Endothelial cell of umbilical vein (primary cell): ENCODE measurements at regions not wholly inside any gene's neighbourhood (a gene's known extent, or its start where the extent isn't known, plus 50 kb on each side); places are given as distances from the start of the nearest gene placed in this dataset.

Experiments
- BruUV-seq: library from RNA; stranded (reverse); fragments of 400-500 nt; replicated peaks from 2 replicates; lab custom pipeline; 2021; lab: Mats Ljungman, UMichigan
- CTCF ChIA-PET: fragments of 300-600, 350-600 bp; sonication (Branson Sonifier 250); formaldehyde crosslinking; loops from one replicate; lab custom pipeline; 2021; ENCODE audit warnings: antibody characterized with exemption, inconsistent platforms; lab: Charles Lee
- POLR2A ChIA-PET: fragments of 300-600, 350-600 bp; sonication (Branson Sonifier 250); formaldehyde crosslinking; loops from one replicate; lab custom pipeline; 2021; ENCODE audit warnings: antibody characterized with exemption, inconsistent platforms; lab: Charles Lee
- DNase-seq: peaks from one replicate; pipeline ENCODE4 v3.0.0-alpha.2; 2011; ENCODE audit warnings: low read depth, low spot score
- FAIRE-seq: peaks from 2 replicates; lab custom pipeline; 2011; peaks lifted over from hg19 to GRCh38; lab: Jason Lieb, UNC
- H2AFZ ChIP-seq: 2 replicates; pipeline ENCODE4 v1.6.0; 2012; ENCODE audit warnings: low read depth, low read length, control low read depth, inconsistent platforms
- H3K27ac ChIP-seq: 2 replicates; pipeline ENCODE4 v1.5.1; 2011; ENCODE audit warnings: low read depth, mild to moderate bottlenecking, control low read depth, low read length, moderate library complexity; ENCODE audit not compliant: insufficient read depth
- H3K27me3 ChIP-seq, 2 experiments: 2 replicates each; pipeline versions ENCODE4 v1.6.0 to v1.6.1; 2011; ENCODE audit warnings: low read length in 2 of 2, mixed read lengths in 1 of 2; ENCODE audit not compliant: control insufficient read depth in 2 of 2, insufficient read depth in 2 of 2
- H3K36me3 ChIP-seq, 2 experiments: 2 replicates in 1 of 2; 3 replicates in 1 of 2; pipeline ENCODE4 v1.5.1; 2011; ENCODE audit warnings: low read length in 2 of 2, mild to moderate bottlenecking in 1 of 2, moderate library complexity in 1 of 2; ENCODE audit not compliant: control insufficient read depth in 2 of 2, insufficient read depth in 2 of 2; ENCODE audit errors: extremely low read depth in 1 of 2
- H3K4me1 ChIP-seq: 3 replicates; pipeline ENCODE4 v1.5.1; 2011; ENCODE audit warnings: mild to moderate bottlenecking, low read length; ENCODE audit not compliant: control insufficient read depth, insufficient read depth; ENCODE audit errors: extremely low read depth
- H3K4me2 ChIP-seq: 2 replicates; pipeline ENCODE4 v1.6.1; 2011; ENCODE audit warnings: low read length, control low read depth, mixed read lengths; ENCODE audit not compliant: insufficient read depth
- H3K4me3 ChIP-seq, 3 experiments: fragments of 200-600 bp in 1 of 3; sonication (generic), shearing (Covaris generic) in 1 of 3; replicated peaks in 1 of 3; 2 replicates each; pipeline ENCODE4 v1.5.1; 2011 to 2016; ENCODE audit warnings: control low read depth in 3 of 3, low read length in 3 of 3, mild to moderate bottlenecking in 2 of 3, inconsistent platforms in 1 of 3, low read depth in 1 of 3, moderate library complexity in 1 of 3; ENCODE audit not compliant: insufficient read depth in 1 of 3
- H3K79me2 ChIP-seq: 2 replicates; pipeline ENCODE4 v1.6.0; 2012; ENCODE audit warnings: low read length, inconsistent platforms; ENCODE audit not compliant: control insufficient read depth, insufficient read depth
- H3K9ac ChIP-seq: replicated peaks from 2 replicates; pipeline ENCODE3; 2011; ENCODE audit warnings: low read length, control low read depth; ENCODE audit not compliant: insufficient read depth; ENCODE audit errors: extremely low read depth
- H3K9me1 ChIP-seq: replicated peaks from 3 replicates; pipeline ENCODE4 v1.6.0; 2011; ENCODE audit warnings: mild to moderate bottlenecking, low read length; ENCODE audit not compliant: control insufficient read depth, insufficient read depth; ENCODE audit errors: extremely low read depth
- H3K9me3 ChIP-seq: replicated peaks from 2 replicates; pipeline ENCODE4 v1.5.1; 2012; ENCODE audit warnings: low read length, inconsistent platforms; ENCODE audit not compliant: control insufficient read depth, insufficient read depth
- H4K20me1 ChIP-seq: replicated peaks from 2 replicates; pipeline ENCODE3; 2011; ENCODE audit warnings: mild to moderate bottlenecking, low read length; ENCODE audit not compliant: control insufficient read depth, insufficient read depth; ENCODE audit errors: extremely low read depth
- EZH2 ChIP-seq: IDR thresholded peaks from 2 replicates; pipeline ENCODE4 v1.6.1; 2012; ENCODE audit warnings: borderline replicate concordance, low read depth, mild to moderate bottlenecking, moderate library complexity, low read length, inconsistent platforms; ENCODE audit not compliant: severe bottlenecking
- GATA2 ChIP-seq: IDR thresholded peaks from 2 replicates; pipeline ENCODE4 v1.7.0; 2011; ENCODE audit warnings: low read depth, mild to moderate bottlenecking, moderate library complexity, mixed read lengths, low read length; ENCODE audit not compliant: insufficient read length, insufficient read depth
- JUN ChIP-seq: IDR thresholded peaks from 2 replicates; pipeline ENCODE4 v1.6.1; 2011; ENCODE audit warnings: borderline replicate concordance, low read depth; ENCODE audit not compliant: insufficient read length, insufficient read depth
- MYC ChIP-seq: IDR thresholded peaks from one replicate; pipeline ENCODE4 v1.6.1; 2011; ENCODE audit warnings: mild to moderate bottlenecking, low read depth, low read length
- POLR2A ChIP-seq: IDR thresholded peaks from 2 replicates; pipeline ENCODE4 v1.6.1; 2012; ENCODE audit warnings: low read depth, mild to moderate bottlenecking, control low read depth, low read length
- dilution Hi-C: fragments of 300-500 bp; cut with MboI; formaldehyde crosslinking; loops from one replicate; pipeline ENCODE4 v1.15.0; 2019; ENCODE audit warnings: low sequenced_read_pairs; ENCODE audit not compliant: extremely low pct_ligation_motif_present
- intact Hi-C: fragments of 100-400 bp; cut with micrococcal nuclease; formaldehyde crosslinking; loops from one replicate; pipeline ENCODE4 v1.10.0; 2022
- TF ChIP-seq, protein P1 (sequence below), 2 donors: IDR thresholded peaks; 1 replicate in 1 of 2; 2 replicates in 1 of 2; pipeline ENCODE4 v1.5.1; 2011; ENCODE audit warnings: low read length in 2 of 2, mild to moderate bottlenecking in 2 of 2, moderate library complexity in 2 of 2, control low read depth in 1 of 2, inconsistent platforms in 1 of 2, low read depth in 1 of 2; ENCODE audit not compliant: insufficient read depth in 1 of 2; ENCODE audit errors: extremely low read depth in 1 of 2
- TF ChIP-seq, protein P2 (sequence below): IDR thresholded peaks from 2 replicates; pipeline ENCODE4 v1.6.1; 2011; ENCODE audit not compliant: insufficient read depth, insufficient read length

DNA sequence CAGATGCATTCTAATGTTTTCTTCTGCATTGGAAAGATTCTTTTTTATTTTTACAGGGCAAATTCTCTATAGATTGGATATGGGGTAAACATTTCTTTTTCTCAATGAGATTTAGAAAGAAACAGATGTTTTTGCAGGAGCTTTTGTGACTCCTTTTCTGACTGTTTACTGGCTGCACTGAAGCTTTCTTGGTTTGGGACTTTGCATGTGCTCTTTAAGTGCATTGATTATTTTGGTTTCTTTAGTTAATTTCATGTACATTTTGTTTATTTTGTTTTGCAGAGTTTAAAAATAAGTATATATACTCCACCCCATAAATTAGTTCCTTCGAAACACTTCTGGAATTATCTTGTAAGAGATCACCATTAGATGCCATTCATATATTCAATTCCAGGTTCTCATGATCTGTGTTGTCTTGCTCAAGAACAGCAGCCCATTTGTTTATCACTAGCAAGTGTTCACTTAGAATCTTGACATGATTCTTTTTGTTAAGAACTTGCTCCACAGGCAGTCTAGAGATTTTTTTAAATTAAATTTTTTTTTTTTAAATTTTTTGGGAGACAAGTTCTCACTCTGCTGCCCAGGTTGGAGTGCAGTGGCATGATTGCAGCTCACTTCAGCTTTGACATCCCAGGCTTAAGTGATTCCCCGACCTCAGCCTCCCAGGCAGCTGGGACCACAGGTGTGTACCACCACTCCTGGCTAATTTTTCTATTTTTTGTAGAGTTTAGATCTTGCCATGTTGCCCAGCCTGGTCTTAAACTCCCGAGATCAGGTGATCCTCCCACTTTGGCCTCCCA lies 233.7 kb downstream of the MYCN start:
- intact Hi-C loops (no loop called here), dilution Hi-C loops (no loop called here)
- Histone ChIP-seq H3K9ac (no peak overlapping the region), H2AFZ (no peak overlapping the region), H3K27ac (no peak overlapping the region), H3K4me3 (no peak overlapping the region), H4K20me1 (no peaks in the 10 kb centered on the region), H3K9me3 (no peaks in the 10 kb centered on the region), H3K36me3 (no peaks in the 10 kb centered on the region), H3K4me2 (no peak overlapping the region), H3K79me2 (no peaks in the 10 kb centered on the region), H3K4me1 (no peaks in the 10 kb centered on the region), H3K27me3 (no peaks in the 10 kb centered on the region), H3K9me1 (no peaks in the 10 kb centered on the region)
- TF ChIP-seq GATA2: no peak
- FAIRE-seq (no peak), DNase-seq (no peak)
- ChIA-PET CTCF (no interaction called here), POLR2A (no interaction called here)
- no TSS peak for BruUV-seq

DNA sequence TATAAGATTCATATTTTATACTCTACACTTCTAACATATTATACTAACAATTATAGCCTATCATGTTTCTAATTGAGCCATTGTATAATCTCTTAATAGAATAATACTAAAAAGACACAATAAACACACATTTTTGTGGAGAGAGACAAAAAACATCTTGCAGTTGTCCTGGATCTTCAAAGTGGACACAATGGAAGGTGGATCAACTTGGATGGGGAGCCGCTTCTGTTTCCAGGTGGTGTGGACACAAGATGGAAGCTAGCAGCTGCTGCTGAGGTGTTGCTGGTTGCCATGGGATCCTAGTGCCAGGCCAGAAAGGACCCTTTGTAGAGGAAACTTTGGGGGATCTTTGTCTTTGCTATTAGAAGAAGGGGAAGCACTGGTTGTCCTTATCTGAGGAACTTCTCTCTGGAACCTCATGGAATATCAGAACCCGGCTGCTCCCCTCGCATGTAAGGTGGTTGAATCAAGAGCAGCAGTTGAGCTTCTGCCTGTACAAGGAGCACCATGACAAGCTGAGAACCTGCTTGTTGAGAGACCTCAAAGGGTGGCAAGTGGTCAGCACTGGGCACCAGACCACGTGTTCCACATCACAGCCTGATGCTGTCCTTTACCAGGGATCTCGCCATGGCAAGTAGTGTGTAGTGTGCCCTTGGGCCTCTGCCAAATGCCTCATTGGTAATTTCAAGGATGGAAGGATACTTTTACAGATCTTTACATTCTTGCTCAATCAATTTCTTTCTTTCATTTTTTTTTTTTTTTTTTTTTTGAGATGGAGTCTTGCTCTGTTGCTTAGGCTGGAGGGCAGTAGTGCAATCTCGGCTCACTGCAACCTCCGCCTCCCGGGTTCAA lies 232.2 kb downstream of the MYCN start:
- ChIA-PET CTCF (interaction anchor here (0.7 kb wide), 1 partner anchor 413 kb away, joined by 3 read pairs; no protein-coding TSS in a partner anchor), POLR2A (no interaction called here)
- H3K4me3 ChIP-seq: no peak overlapping the region
- no peak overlapping the region for H3K4me2 ChIP-seq
- no peak for TF ChIP-seq GATA2
- no peak for TF ChIP-seq POLR2A
- TF ChIP-seq, protein P1, sequence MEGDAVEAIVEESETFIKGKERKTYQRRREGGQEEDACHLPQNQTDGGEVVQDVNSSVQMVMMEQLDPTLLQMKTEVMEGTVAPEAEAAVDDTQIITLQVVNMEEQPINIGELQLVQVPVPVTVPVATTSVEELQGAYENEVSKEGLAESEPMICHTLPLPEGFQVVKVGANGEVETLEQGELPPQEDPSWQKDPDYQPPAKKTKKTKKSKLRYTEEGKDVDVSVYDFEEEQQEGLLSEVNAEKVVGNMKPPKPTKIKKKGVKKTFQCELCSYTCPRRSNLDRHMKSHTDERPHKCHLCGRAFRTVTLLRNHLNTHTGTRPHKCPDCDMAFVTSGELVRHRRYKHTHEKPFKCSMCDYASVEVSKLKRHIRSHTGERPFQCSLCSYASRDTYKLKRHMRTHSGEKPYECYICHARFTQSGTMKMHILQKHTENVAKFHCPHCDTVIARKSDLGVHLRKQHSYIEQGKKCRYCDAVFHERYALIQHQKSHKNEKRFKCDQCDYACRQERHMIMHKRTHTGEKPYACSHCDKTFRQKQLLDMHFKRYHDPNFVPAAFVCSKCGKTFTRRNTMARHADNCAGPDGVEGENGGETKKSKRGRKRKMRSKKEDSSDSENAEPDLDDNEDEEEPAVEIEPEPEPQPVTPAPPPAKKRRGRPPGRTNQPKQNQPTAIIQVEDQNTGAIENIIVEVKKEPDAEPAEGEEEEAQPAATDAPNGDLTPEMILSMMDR (IDR thresholded peaks at IDR 0.05; ENCODE audit: extremely low read depth in 1 of 2, insufficient read depth in 1 of 2, low read depth in 1 of 2, low read length in 2 of 2): no peak
- TF ChIP-seq, protein P2, sequence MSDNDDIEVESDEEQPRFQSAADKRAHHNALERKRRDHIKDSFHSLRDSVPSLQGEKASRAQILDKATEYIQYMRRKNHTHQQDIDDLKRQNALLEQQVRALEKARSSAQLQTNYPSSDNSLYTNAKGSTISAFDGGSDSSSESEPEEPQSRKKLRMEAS: no peak
- no peak for TF ChIP-seq JUN
- no peak for TF ChIP-seq MYC
- TF ChIP-seq EZH2: no peak
- no peaks in the 10 kb centered on the region for H3K36me3 ChIP-seq
- intact Hi-C loops: no loop called here
- dilution Hi-C loops: no loop called here
- H3K79me2 ChIP-seq: no peaks in the 10 kb centered on the region
- H3K27me3 ChIP-seq: no peaks in the 10 kb centered on the region
- H4K20me1 ChIP-seq: no peaks in the 10 kb centered on the region
- H2AFZ ChIP-seq: no peak overlapping the region
- FAIRE-seq (no peak), DNase-seq (no peak)
- H3K9ac ChIP-seq: no peak overlapping the region
- H3K9me3 ChIP-seq: no peaks in the 10 kb centered on the region
- no peaks in the 10 kb centered on the region for H3K9me1 ChIP-seq
- no TSS peak for BruUV-seq
- H3K27ac ChIP-seq: no peak overlapping the region
- no peaks in the 10 kb centered on the region for H3K4me1 ChIP-seq
